HFF-Myc (cell line): ENCODE measurements at regions not wholly inside any gene's neighbourhood (a gene's known extent, or its start where the extent isn't known, plus 50 kb on each side); places are given as distances from the start of the nearest gene placed in this dataset.
"Not testable (repeated sequence)": the region's sequence is repeated elsewhere in the genome, so short reads cannot be mapped to it uniquely, and the experiment has no call there.

Source experiments
- DNase-seq: peaks from one replicate; pipeline ENCODE4 v3.0.0-alpha.2; 2011; ENCODE audit warnings: low read depth; ENCODE audit errors: extremely low read depth
- H3K4me3 ChIP-seq: replicated peaks from 2 replicates; pipeline ENCODE4 v1.5.1; 2011; ENCODE audit warnings: low read depth, mild to moderate bottlenecking, control low read depth, low read length
- CTCF ChIP-seq: IDR thresholded peaks from 2 replicates; pipeline ENCODE4 v1.5.1; 2012; ENCODE audit warnings: mild to moderate bottlenecking, low read depth, low read length, control low read depth; ENCODE audit errors: missing control alignments

- no peak overlapping the region for H3K4me3 ChIP-seq
- TF ChIP-seq CTCF: no peak
- DNase-seq: no peak
Measured at GRCh38 chr20:17868151-17868550, 100.4 kb downstream of the SNX5 start.

DNA sequence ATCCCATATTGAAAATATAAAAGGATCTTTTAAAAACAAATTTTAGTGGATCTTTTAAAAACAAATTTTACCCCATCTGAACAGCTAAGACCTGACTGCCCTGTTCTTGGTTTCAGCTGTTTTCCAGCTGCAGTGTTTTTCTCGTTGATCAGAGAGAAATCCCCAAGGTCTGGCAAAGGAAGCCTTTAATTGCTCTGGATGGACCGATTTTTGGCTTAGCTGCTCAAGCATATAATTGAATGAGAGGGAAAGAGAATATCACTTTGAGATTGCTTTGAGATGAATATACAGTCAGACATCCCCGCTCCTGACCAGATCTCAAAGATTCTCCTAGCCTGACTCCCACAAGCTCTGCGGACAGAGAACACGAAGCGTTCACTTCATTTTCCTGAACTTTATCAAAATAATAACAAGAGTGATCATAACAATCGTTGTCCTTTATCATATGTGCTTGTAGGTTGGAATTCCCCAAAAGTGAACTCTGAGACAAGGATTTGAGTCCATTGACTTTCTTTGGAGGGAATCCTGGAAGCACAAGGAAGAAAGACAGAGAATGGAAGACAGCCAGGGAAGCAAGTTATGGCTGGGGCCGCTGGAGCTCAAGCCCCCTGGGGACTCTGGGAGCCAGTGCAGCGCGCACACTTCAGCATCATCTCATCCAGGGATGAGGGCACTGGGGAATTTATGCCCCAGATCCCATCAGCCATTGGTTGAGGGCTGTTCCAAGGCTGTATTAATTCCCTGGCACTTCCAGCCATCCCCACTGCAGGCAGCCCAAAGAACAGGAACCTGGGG, 101.3 kb downstream of the SNX5 start:
- no peak overlapping the region for H3K4me3 ChIP-seq
- TF ChIP-seq CTCF: no peak
- no peak for DNase-seq

DNA sequence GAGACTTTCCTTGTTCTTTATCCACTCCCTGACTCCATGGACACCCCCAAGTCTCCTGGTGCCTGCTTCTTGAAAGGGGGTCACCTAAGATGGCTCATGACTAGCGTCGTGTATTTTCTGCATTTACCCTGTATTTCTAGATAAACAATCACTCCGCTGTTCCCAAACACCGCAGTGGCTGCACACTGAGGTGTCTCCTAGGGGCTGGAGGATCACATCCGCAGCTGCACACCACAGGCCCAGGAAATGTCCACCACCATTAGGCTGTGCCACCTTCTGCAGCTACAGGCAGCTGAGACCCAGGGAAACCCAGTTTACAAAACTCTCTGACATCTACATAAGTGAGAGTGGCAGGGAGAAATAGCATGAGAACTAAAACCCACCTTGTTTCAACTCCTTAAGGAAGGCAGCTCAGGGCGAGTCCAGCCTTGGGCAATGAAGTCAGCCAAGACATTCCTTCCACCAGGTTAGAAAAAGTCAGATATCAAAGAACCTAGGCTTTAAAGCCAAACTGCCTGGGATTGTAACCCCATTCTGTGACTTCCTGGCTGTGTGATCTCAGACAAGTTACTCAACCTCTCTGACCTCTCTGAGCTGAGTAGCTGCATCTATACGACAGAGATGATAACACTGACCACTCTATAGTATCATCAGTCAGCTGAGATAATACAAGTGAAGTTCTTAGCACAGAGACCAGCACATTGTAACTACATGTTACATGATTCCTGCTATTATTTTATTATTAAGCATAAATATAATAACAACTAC, 102.2 kb downstream of the SNX5 start:
- H3K4me3 ChIP-seq: no peak overlapping the region
- TF ChIP-seq CTCF: no peak
- no peak for DNase-seq

GRCh38 chr20:17863577-17864292, 104.9 kb downstream of the SNX5 start:
- no peak for TF ChIP-seq CTCF
- DNase-seq: no peak
- H3K4me3 ChIP-seq: no peak overlapping the region

GRCh38 chr20:17863209-17863576, 105.4 kb downstream of the SNX5 start:
- no peak for DNase-seq
- no peak overlapping the region for H3K4me3 ChIP-seq
- no peak for TF ChIP-seq CTCF

DNA sequence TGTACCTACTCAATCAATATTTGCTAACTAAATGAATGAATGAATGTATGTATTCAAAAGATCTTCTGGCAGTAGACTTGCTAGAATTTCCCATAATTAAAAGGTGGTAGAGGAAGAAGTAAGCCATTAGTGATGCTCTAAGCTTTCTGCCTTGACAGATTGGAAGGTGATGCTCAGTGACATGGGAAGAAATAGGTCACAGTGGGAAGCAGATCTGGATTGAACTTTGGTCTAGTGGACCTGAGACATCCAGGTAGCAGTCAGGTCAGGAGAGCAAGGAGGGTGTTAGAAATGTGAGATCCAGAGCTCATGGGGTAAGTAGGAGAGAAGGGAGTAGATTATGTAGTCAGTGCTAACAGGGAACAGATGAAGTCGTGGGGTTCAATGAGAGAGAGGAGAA, 106.4 kb downstream of the SNX5 start:
- no peak for DNase-seq
- no peak overlapping the region for H3K4me3 ChIP-seq
- TF ChIP-seq CTCF: no peak

DNA sequence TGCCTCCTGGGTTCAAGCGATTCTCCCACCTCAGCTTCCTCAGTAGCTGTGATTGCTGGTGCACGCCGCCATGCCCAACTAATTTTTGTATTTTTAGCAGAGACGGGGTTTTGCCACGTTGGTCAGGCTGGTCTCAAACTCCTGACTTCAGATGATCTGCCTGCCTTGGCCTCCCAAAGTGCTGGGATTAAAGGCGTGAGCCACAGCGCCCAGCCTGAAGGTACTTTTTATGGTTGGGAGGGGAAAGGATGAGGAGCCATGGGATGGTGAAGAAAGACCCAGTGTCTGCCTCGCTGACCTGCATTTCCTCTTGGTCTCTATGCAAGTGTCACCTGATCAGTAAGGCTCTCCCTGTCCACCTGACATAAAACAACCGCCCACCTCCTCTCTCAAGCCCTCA, 107.0 kb downstream of the SNX5 start:
- not testable (repeated sequence) for DNase-seq, H3K4me3 ChIP-seq
